ENCODE measurements at regions not wholly inside any gene's neighbourhood (a gene's known extent, or its start where the extent isn't known, plus 50 kb on each side); places are given as distances from the start of the nearest gene placed in this dataset.

GRCh38 chr14:83269583-83269982 lies 1735.9 kb upstream of the SEL1L start:
- TF ChIP-seq TAF1 (IDR thresholded peaks at IDR 0.05; ENCODE audit: borderline replicate concordance, low read depth, low read length) = no peak
- no peak for TF ChIP-seq POLR2AphosphoS5 (IDR thresholded peaks at IDR 0.05; ENCODE audit: low read depth, low read length)
- no peak for TF ChIP-seq POLR2A (IDR thresholded peaks at IDR 0.05; ENCODE audit: low read depth, low read length)
